Neuronal stem cell (in vitro differentiated cells): ENCODE measurements at regions not wholly inside any gene's neighbourhood (a gene's known extent, or its start where the extent isn't known, plus 50 kb on each side); places are given as distances from the start of the nearest gene placed in this dataset.

Experiments
- DNase-seq: peaks from one replicate; pipeline ENCODE4 v3.0.0-alpha.2; 2013; ENCODE audit warnings: low spot score
- H2AFZ ChIP-seq: one replicate; pipeline ENCODE4 v1.6.1; 2013; ENCODE audit warnings: mild to moderate bottlenecking, low read length, inconsistent platforms
- H2AK5ac ChIP-seq: 2 replicates; pipeline ENCODE4 v1.6.1; 2013; ENCODE audit warnings: low read depth, mild to moderate bottlenecking, inconsistent platforms, low read length, moderate library complexity, mixed read lengths
- H2BK120ac ChIP-seq: 2 replicates; pipeline ENCODE4 v1.6.1; 2013; ENCODE audit warnings: low read depth, mild to moderate bottlenecking, inconsistent platforms, low read length, moderate library complexity, mixed read lengths
- H2BK12ac ChIP-seq: one replicate; pipeline ENCODE4 v1.6.1; 2013; ENCODE audit warnings: low read length, inconsistent platforms
- H2BK15ac ChIP-seq: 2 replicates; pipeline ENCODE4 v1.6.1; 2013; ENCODE audit warnings: mild to moderate bottlenecking, low read length, inconsistent platforms, mixed read lengths
- H2BK5ac ChIP-seq: one replicate; pipeline ENCODE4 v1.6.1; 2013; ENCODE audit warnings: inconsistent platforms, mild to moderate bottlenecking, low read length, moderate library complexity
- H3K14ac ChIP-seq: one replicate; pipeline ENCODE4 v1.6.1; 2013; ENCODE audit warnings: low read length, inconsistent platforms
- H3K18ac ChIP-seq: 2 replicates; pipeline ENCODE4 v1.6.1; 2013; ENCODE audit warnings: low read length, inconsistent platforms
- H3K23ac ChIP-seq: 2 replicates; pipeline ENCODE4 v1.6.1; 2013; ENCODE audit warnings: low read depth, mild to moderate bottlenecking, mixed read lengths, low read length, inconsistent platforms; ENCODE audit not compliant: poor library complexity
- H3K27ac ChIP-seq: replicated peaks from 3 replicates; pipeline ENCODE4 v1.5.1; 2013; ENCODE audit warnings: low read length, inconsistent platforms
- H3K27me3 ChIP-seq, 3 experiments: 2 replicates each; pipeline ENCODE4 v1.6.1; 2013; ENCODE audit warnings: low read length in 3 of 3, mild to moderate bottlenecking in 2 of 3, inconsistent platforms in 1 of 3, low read depth in 1 of 3, mixed read lengths in 1 of 3, moderate library complexity in 1 of 3; ENCODE audit not compliant: control insufficient read depth in 3 of 3, insufficient read depth in 3 of 3
- H3K36me3 ChIP-seq, 2 donors: replicated peaks in 1 of 2; 2 replicates each; pipeline ENCODE4 v1.6.1; 2013; ENCODE audit warnings: low read length in 2 of 2; ENCODE audit not compliant: control insufficient read depth in 2 of 2, insufficient read depth in 2 of 2
- H3K4ac ChIP-seq: 2 replicates; pipeline ENCODE4 v1.6.1; 2013; ENCODE audit warnings: inconsistent platforms, mild to moderate bottlenecking, low read length, moderate library complexity
- H3K4me1 ChIP-seq, 2 donors: 1 replicate in 1 of 2; 2 replicates in 1 of 2; pipeline ENCODE4 v1.6.1; 2013; ENCODE audit warnings: low read length in 2 of 2, low read depth in 1 of 2; ENCODE audit not compliant: control insufficient read depth in 2 of 2, insufficient read depth in 1 of 2
- H3K4me2 ChIP-seq: one replicate; pipeline ENCODE4 v1.6.1; 2013; ENCODE audit warnings: mild to moderate bottlenecking, low read length, inconsistent platforms; ENCODE audit not compliant: insufficient read depth, poor library complexity, severe bottlenecking
- H3K4me3 ChIP-seq, 2 donors: 2 replicates each; pipeline ENCODE4 v1.5.1; 2013; ENCODE audit warnings: low read length in 2 of 2, mild to moderate bottlenecking in 2 of 2, inconsistent platforms in 1 of 2, moderate library complexity in 1 of 2
- H3K79me1 ChIP-seq: one replicate; pipeline ENCODE4 v1.6.1; 2013; ENCODE audit warnings: low read depth, mild to moderate bottlenecking, inconsistent platforms, low read length, moderate library complexity
- H3K9ac ChIP-seq: one replicate; pipeline ENCODE4 v1.6.1; 2013; ENCODE audit warnings: mild to moderate bottlenecking, low read depth, low read length, inconsistent platforms; ENCODE audit not compliant: poor library complexity
- H3K9me3 ChIP-seq, 2 donors: replicated peaks in 1 of 2; 2 replicates each; pipeline versions ENCODE3 to v1.6.1; 2013; ENCODE audit warnings: low read length in 2 of 2, mild to moderate bottlenecking in 2 of 2, inconsistent platforms in 1 of 2, low read depth in 1 of 2, mixed read lengths in 1 of 2, moderate library complexity in 1 of 2; ENCODE audit not compliant: control insufficient read depth in 2 of 2, insufficient read depth in 1 of 2
- H4K8ac ChIP-seq: one replicate; pipeline ENCODE4 v1.6.1; 2013; ENCODE audit warnings: low read depth, mild to moderate bottlenecking, inconsistent platforms, low read length, moderate library complexity
- H4K91ac ChIP-seq: one replicate; pipeline ENCODE4 v1.6.1; 2013; ENCODE audit warnings: low read length, low read depth, mild to moderate bottlenecking, inconsistent platforms; ENCODE audit not compliant: poor library complexity
- WGBS, 2 donors: extraction: QIAGEN DNeasy Blood & Tissue Kit; methylation state at CpG; one replicate each; pipeline ENCODE4 v1.1.7; 2013; ENCODE audit warnings: missing lambda C conversion rate in 2 of 2, mixed read lengths in 1 of 2; ENCODE audit not compliant: insufficient read length in 2 of 2, insufficient replicate concordance in 1 of 2; ENCODE audit errors: extremely low coverage in 2 of 2; 5-methylcytosine and 5-hydroxymethylcytosine counted together

- H2BK120ac ChIP-seq: no peak overlapping the region
- no peak overlapping the region for H3K9ac ChIP-seq
- no peak overlapping the region for H3K18ac ChIP-seq
- H3K14ac ChIP-seq: no peak overlapping the region
- H2AK5ac ChIP-seq: no peak overlapping the region
- H3K36me3 ChIP-seq: no peaks in the 10 kb centered on the region
- H4K91ac ChIP-seq: no peak overlapping the region
- H3K27me3 ChIP-seq: peaks cover 0 to 4% (median 0%) of the 10 kb centered on the region in 3 experiments
- DNase-seq: peak; percentile 78
- no peaks in the 10 kb centered on the region for H3K9me3 ChIP-seq
- H2BK15ac ChIP-seq: no peak overlapping the region
- no peaks in the 10 kb centered on the region for H3K79me1 ChIP-seq
- H2AFZ ChIP-seq: no peak overlapping the region
- no CpG with 5 or more reads among the region's 3 CpGs for WGBS, 2 donors
- H3K4me1 ChIP-seq: no peaks in the 10 kb centered on the region
- no peak overlapping the region for H3K4me2 ChIP-seq
- no peak overlapping the region for H3K23ac ChIP-seq
- H3K27ac ChIP-seq: no peak overlapping the region
- no peak overlapping the region for H2BK12ac ChIP-seq
- no peak overlapping the region for H3K4me3 ChIP-seq
- no peak overlapping the region for H2BK5ac ChIP-seq
- no peak overlapping the region for H3K4ac ChIP-seq
- no peak overlapping the region for H4K8ac ChIP-seq
Observed at GRCh38 chr10:27360581-27361172, 120.1 kb upstream of the ACBD5 start.

GRCh38 chr10:27359792-27360355 lies 119.3 kb upstream of the ACBD5 start:
- no peak overlapping the region for H2BK5ac ChIP-seq
- H2BK120ac ChIP-seq: no peak overlapping the region
- no peak overlapping the region for H4K8ac ChIP-seq
- H3K4ac ChIP-seq: no peak overlapping the region
- no peak overlapping the region for H3K4me3 ChIP-seq
- H3K4me1 ChIP-seq: no peaks in the 10 kb centered on the region
- no CpG with 5 or more reads among the region's 12 CpGs for WGBS, 2 donors
- peak overlapping the region; percentile 38 for H3K18ac ChIP-seq
- H2BK12ac ChIP-seq: no peak overlapping the region
- no peak for DNase-seq
- H2AFZ ChIP-seq: peak overlapping the region; percentile 56
- no peak overlapping the region for H3K4me2 ChIP-seq
- H3K14ac ChIP-seq: no peak overlapping the region
- H3K27ac ChIP-seq: no peak overlapping the region
- no peak overlapping the region for H3K23ac ChIP-seq
- no peak overlapping the region for H4K91ac ChIP-seq
- no peak overlapping the region for H2AK5ac ChIP-seq
- no peaks in the 10 kb centered on the region for H3K36me3 ChIP-seq
- H3K9ac ChIP-seq: no peak overlapping the region
- H3K9me3 ChIP-seq: no peaks in the 10 kb centered on the region
- peaks cover 0 to 3% (median 0%) of the 10 kb centered on the region in 3 experiments for H3K27me3 ChIP-seq
- H3K79me1 ChIP-seq: no peaks in the 10 kb centered on the region
- no peak overlapping the region for H2BK15ac ChIP-seq

GRCh38 chr10:27356738-27357137 lies 116.1 kb upstream of the ACBD5 start:
- Histone ChIP-seq H3K4me2 (no peak overlapping the region), H3K9me3 (no peaks in the 10 kb centered on the region)
- WGBS, 2 donors: no CpG with 5 or more reads among the region's 8 CpGs

GRCh38 chr10:27355918-27356573 lies 115.4 kb upstream of the ACBD5 start:
- H3K79me1 ChIP-seq: no peaks in the 10 kb centered on the region
- H4K91ac ChIP-seq: no peak overlapping the region
- H3K4me1 ChIP-seq: no peaks in the 10 kb centered on the region
- H2BK15ac ChIP-seq: no peak overlapping the region
- no peaks in the 10 kb centered on the region for H3K36me3 ChIP-seq
- H2AFZ ChIP-seq: no peak overlapping the region
- no peak overlapping the region for H2BK12ac ChIP-seq
- DNase-seq: no peak
- no peak overlapping the region for H3K23ac ChIP-seq
- no peak overlapping the region for H3K9ac ChIP-seq
- H3K14ac ChIP-seq: no peak overlapping the region
- H3K27ac ChIP-seq: no peak overlapping the region
- H3K4me3 ChIP-seq: peak overlapping the region in 1 of 2 donors; percentile 23
- WGBS, 2 donors: no CpG with 5 or more reads among the region's 7 CpGs
- H3K4ac ChIP-seq: no peak overlapping the region
- H2BK120ac ChIP-seq: no peak overlapping the region
- H4K8ac ChIP-seq: no peak overlapping the region
- no peak overlapping the region for H3K18ac ChIP-seq
- no peaks in the 10 kb centered on the region for H3K9me3 ChIP-seq
- no peak overlapping the region for H2AK5ac ChIP-seq
- no peaks in the 10 kb centered on the region for H3K27me3 ChIP-seq
- H2BK5ac ChIP-seq: no peak overlapping the region
- H3K4me2 ChIP-seq: no peak overlapping the region

More at GRCh38 chr10:27356738-27357137, 116.1 kb upstream of the ACBD5 start:
- Histone ChIP-seq H3K18ac (no peak overlapping the region), H3K79me1 (no peaks in the 10 kb centered on the region), H3K14ac (peak overlapping the region; percentile 73), H3K9ac (no peak overlapping the region), H3K4me3 (no peak overlapping the region), H3K27me3 (no peaks in the 10 kb centered on the region), H2AK5ac (no peak overlapping the region), H2BK12ac (no peak overlapping the region), H2BK15ac (no peak overlapping the region), H3K36me3 (no peaks in the 10 kb centered on the region), H3K27ac (no peak overlapping the region), H2BK120ac (no peak overlapping the region), H3K4ac (no peak overlapping the region), H3K4me1 (no peaks in the 10 kb centered on the region), H2AFZ (peak overlapping the region; percentile 35), H3K23ac (no peak overlapping the region), H4K8ac (no peak overlapping the region), H4K91ac (no peak overlapping the region), H2BK5ac (no peak overlapping the region)
- DNase-seq: no peak
